ENCODE measurements at regions not wholly inside any gene's neighbourhood (a gene's known extent, or its start where the extent isn't known, plus 50 kb on each side); places are given as distances from the start of the nearest gene placed in this dataset.

DNA sequence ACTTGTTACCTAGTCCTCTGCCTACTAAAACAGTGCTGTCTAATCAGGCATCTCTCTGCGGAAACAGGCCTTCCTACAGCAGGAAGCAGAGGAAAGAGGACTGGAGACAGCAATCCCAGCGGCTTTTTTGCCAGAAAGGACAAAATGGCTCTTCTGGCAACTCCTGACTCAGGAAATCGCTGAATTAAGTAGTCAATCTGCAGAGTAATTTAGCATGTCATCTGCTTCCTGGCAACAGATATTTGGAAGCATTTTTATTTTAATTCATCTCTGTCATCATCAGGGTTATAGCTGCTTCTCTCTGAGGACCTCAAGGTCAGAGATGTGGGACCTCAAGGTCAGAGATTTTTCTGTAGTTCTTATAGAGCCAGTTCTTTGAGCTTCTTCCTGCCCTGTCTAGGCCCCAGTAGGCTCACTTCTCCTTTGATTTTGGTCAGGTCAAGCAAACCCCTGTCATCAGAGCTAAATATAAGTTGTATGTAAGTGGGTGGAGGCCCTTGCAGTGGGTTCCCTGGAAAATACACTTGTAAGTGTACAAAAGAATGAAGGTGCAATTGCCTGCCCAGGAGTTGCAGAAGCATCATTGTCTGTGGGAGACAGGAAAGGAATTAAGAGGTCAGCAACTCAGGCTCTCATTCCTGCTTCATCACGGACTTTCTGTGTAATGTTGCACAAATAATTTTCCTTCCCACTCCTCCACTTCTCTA, 229.4 kb downstream of the ALDH8A1 start:
- TF ChIP-seq POLR2AphosphoS5 (IDR thresholded peaks at IDR 0.05) = no peak
- TF ChIP-seq POLR2A (IDR thresholded peaks at IDR 0.05) = no peak
